Midbrain (tissue), 1 donor: ENCODE measurements at regions not wholly inside any gene's neighbourhood (a gene's known extent, or its start where the extent isn't known, plus 50 kb on each side); places are given as distances from the start of the nearest gene placed in this dataset.
"Not testable (repeated sequence)": the region's sequence is repeated elsewhere in the genome, so short reads cannot be mapped to it uniquely, and the experiment has no call there.

Experiments
- DNase-seq: peaks from one replicate; lab custom pipeline; 2025; lab: John Stamatoyannopoulos, UW

DNA sequence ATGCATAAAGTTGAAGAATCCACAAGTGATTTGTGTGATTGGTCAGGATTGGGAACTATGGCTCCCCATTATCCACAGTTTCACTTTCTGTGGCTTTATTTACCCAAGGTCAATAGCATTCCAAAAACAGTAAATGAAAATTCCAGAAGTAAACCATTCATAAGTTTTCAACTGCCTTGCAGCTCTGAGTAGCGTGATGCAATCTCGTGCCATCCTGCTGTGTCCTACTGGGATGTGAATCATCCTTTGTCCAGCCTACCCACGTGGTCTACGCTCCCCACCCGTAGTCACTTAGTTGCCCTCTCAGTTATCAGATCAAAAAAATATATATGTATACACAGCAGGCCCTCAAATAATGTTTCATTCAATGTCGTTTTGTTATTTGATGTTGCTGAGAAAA is 89.0 kb upstream of the DLGAP1 start:
- no peak for DNase-seq

DNA sequence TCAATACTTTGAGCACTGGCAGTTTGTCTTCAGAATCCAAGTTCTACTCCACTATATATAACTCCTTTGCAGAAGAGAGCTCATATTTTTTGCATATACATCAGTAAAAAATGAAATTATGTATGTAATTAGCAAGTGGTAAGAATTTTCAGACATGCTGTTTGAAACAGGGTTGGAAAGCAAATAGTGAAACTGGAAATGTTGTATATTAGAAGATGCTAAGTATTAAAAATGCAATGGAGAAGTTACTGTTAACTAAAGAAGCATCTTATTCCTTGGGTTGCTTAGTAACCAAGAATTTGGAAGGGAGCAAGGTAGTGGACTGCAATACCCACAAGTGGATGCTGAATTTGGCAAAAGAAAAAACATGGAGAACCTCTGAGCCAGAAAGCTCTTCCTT is 88.6 kb upstream of the DLGAP1 start:
- no peak for DNase-seq

DNA sequence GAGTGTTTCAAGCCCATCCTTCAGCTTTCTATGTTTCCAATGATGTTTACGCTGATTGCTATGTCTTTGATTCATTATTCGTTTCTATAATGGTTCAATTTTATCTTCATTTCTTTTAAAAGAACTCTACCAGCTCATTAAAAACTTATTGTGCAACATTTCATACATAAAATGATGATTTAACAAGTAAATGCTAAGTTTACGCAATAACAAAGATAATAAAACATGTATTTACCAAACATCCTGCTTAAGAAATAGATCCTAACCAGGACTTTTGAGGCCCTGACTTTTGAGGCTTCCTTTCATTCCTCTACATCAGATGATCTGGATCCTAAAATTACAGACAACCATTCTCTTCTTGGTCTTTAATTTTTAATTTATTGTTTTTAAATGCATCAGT is 86.5 kb upstream of the DLGAP1 start:
- DNase-seq, result no peak

DNA sequence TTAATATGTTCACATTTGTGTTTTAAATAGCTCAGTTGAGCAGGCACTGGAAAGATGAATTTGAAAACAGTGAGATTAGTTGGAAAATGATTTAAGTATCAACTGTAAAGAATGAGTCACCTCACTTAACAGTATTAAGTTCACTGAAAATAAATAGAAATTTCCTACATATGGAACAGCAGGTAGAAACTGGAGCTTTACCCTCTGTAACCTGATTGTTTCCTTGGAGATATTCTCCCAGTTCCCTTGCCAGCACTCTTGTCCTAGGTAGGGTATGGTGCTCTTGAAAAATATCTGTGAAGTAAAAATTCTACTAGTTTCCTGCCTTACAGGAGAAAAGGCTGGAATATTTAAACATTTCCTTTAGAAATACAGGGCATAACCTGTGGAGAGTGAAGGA is 81.3 kb upstream of the DLGAP1 start:
- DNase-seq, result no peak

DNA sequence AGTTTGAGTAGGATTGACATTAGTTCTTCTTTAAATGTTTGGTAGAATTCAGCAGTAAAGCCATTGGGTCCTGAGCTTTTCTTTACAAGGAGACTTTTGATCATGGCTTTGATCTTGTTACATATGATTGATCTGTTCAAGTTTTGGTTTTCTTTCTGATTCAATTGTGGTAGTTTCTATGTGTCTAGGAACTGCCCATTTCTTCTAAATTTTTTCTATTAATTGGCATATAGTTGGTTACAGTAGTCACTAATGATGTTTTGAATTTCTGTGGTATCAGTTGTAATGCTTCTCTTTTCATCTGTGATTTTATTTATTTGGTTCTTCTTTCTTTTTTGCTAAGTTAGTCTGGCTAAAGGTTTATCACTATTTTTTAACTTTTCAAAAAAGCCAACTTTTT is 73.3 kb upstream of the DLGAP1 start:
- no peak for DNase-seq

DNA sequence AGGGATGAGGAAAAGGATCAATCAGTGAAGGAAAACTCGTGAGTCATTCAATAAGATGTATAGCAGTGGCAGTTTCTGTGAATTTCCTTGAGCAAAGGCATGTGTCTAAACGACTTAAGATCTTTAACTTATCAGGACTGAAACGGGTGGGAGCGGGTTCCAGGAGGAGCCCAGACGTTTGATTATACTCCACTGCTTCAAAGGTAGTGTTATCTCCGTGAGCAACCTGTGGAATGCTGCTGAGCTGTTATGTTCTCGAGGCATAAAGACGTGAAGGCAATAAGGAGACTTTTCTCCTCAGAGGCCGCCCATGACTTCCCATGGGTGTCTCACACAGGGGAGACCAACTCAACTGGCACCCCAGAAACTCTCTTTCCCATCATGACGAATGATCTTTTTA is 72.7 kb upstream of the DLGAP1 start:
- DNase-seq, result not testable (repeated sequence)

DNA sequence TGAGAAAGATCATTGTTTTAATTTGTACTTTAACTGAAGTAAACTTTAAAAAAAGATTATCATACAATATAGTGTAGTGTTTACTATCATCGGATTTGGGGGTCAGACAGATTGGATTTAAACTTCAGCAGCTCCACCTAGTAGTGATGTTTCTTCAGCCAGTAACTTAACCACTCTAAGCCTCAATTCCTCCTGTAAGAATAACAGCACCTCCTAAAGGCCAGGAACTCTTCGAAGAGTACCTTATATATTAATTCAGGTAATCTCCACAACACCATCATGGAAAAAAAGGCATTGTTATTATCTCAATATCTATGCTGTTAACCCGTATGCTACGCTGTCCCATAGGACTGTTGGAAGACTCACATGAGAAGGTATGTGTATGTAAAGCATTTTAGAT is 69.0 kb upstream of the DLGAP1 start:
- no peak for DNase-seq

DNA sequence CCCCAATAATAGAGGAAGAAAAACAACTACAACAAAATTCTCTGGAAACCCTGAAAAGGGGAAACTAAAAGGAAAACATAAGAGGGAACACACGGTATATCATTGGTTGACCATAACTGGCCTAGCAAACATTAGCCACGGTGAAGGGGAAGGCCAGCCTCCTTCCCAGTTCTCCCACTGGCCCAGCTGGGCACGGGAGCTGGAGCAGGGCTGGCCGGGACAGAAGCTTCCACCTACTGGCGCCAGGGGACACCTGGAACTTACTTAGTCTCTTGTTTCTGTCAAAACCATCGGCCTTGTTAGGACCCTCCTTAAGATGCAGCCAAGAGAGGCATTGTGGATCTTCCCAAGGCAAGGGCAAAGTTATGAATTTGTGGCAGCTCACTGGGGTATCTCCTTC is 56.1 kb upstream of the DLGAP1 start:
- no peak for DNase-seq

DNA sequence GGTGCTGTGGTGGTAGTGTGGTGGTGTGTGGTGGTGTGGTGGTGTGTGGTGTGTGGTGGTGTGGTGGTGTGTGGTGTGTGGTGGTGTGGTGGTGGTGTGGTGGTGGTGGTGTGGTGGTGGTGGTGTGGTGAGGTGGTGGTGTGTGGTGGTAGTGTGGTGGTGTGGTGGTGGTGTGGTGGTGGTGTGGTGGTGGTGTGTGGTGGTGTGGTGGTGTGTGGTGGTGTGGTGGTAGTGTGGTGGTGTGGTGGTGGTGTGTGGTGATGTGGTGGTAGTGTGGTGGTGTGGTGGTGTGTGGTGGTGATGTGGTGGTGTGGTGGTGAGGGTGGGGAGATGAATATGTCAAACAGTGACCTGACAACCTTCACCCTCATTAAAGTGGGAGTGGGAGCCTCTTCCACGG is 55.6 kb upstream of the DLGAP1 start:
- no peak for DNase-seq

DNA sequence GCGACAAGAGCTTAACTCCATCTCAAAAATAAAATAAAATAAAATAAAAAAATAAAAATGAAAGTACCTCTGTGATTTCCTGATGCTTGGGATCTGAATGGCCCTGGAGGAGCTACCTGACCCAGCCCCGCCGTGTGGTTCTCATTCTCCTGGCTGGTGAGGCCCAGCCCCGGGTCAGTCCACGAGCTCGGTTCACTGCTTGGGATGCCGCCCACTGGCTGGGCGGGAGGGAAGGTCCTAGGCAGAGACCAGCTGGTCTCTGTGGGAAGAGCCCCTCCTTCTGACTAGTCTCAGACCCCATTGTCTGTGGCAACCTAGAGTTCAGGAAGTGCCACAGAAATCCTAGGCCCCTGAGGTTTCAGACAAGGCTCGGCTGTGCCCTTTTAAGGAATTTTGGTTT is 55.1 kb upstream of the DLGAP1 start:
- no peak for DNase-seq
